HG02678 (cell line): ENCODE measurements at regions not wholly inside any gene's neighbourhood (a gene's known extent, or its start where the extent isn't known, plus 50 kb on each side); places are given as distances from the start of the nearest gene placed in this dataset.
"Not testable (repeated sequence)": the region's sequence is repeated elsewhere in the genome, so short reads cannot be mapped to it uniquely, and the experiment has no call there.

Experiments
- ATAC-seq: cut with Tn5 transposase; IDR thresholded peaks from one replicate; pipeline ENCODE4 v1.9.1; 2021; ENCODE audit warnings: mild to moderate bottlenecking, moderate library complexity; ENCODE audit not compliant: unreplicated experiment

DNA sequence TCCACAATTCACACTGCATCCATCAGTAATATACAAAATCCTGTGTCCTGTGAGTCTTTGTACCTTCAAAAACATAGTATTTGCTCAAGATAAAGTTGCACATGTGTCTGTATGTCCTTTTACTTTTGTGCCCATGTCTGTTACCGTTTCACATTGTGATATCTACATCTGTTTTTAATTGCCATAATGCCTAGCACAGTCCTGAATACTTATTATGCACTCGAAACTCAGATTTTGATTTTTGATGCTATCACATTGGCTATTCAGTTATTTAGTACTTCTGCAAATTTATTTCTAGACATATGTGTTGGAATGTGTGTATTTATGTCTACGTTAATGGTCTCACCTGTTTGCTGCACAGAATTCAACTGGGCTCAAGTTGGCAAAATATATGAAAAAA is 452.8 kb upstream of the ZEB2 start:
- ATAC-seq: no peak

DNA sequence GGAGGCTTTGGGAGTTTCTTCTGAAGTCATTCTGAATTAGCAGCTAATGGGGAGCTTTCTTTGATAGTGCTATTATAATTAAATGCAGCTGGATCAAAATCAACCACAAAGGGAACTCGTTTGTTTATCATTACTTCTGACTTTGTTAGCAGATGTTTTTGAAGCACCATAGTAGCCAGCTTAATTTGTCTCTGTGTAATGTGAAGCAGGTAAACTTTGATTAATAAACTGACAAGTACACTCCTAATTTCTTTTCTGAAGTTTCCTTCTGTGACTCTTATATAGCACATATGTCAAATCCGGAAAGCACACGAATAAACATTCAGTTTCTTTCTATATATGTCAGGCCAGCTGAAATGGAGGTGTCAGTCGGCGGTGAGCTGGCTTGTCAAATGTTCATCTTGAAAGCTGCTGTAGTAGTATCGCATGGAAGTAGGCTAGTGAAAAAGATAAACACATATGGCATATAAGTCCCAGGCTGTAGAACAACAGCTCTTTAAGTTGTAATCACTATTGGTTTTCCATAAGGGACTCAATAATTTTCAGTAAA is 451.9 kb upstream of the ZEB2 start:
- ATAC-seq: no peak

DNA sequence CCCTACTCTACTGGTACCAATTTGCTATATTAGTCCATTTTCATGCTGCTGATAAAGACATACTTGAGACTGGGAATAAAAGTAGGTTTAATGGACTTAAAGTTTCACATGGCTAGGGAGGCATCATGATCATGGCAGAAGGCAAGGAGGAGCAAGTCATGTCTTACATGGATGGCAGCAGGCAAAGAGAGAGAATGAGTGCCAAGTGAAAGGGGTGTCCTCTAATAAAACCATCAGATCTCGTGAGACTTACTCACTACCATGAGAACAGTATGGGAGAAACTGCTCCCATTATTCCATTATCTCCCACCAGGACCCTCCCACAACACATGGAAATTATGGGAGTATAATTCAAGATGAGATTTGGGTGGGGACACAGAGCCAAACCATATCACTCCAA is 450.5 kb upstream of the ZEB2 start:
- not testable (repeated sequence) for ATAC-seq

DNA sequence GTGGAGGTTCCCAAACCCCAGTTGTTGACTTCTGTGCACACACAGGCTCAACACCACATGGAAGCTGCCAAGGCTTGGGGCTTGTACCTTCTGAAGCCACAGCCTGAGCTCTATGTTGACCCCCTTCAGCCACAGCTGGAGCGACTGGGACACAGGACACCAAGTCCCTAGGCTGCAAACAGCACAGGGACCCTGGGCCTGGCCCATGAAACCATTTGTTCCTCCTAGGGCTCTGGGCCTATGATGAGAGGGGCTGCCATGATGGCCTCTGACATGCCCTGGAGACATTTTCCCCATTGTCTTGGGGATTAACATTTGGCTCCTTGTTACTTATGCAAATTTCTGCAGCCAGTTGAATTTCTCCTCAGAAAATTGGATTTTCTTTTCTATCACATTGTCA is 449.6 kb upstream of the ZEB2 start:
- ATAC-seq: not testable (repeated sequence)

DNA sequence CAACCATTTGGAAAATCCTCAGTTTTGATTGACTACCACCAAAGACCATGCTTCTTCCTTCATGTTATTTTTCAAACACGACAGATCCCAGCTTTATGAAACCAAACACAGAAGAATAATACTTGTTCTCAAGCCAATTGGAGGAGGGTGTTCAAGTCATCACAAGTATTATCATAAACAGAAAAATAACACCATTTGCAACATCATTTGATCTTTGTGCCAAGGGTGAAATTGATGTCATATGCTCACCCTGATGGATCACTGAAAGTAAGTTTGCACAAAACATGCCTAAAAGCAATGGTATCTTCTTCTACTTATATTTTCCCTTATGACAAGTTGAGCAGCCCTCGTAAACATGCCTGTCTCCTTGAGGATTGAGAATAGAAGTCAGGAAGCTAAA is 448.0 kb upstream of the ZEB2 start:
- no peak for ATAC-seq

DNA sequence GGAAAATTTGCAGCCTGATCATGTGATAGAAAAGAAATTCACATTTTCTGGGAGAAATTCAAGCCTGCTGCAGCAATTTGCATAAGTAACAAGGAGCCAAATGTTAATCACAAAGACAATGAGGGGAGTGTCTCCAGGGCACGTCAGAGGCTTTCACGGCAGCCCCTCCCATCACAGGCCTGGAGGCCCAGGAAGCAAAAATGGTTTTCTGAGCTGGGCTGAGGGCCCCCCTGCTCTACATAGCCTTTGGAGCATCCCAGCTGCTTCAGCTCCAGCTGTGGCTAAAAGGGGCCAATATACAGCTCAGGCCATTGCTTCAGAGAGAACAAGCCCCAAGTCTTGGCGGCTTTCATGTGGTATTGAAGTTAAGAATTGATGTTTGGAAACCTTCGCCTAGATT is 445.3 kb upstream of the ZEB2 start:
- ATAC-seq: no peak

DNA sequence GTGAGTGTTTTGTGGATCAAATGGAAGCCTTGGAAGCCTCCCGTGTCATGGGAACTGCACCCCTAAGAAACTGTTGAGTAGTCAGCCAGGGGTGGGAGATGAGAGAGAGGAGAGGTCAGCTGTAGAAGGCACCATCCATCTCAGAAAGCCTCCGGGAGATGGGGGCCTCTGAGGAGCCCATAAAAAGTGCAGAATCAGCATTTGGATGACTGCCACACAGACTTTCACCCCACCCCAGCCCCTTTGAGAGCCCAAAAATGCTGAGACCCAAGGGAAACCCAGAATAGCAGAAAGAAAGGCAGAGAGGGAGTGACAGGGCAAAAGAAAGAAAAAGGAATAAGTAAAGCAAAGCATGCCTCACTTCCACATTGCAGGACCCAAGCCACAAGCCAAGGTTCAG is 443.1 kb upstream of the ZEB2 start:
- no peak for ATAC-seq

DNA sequence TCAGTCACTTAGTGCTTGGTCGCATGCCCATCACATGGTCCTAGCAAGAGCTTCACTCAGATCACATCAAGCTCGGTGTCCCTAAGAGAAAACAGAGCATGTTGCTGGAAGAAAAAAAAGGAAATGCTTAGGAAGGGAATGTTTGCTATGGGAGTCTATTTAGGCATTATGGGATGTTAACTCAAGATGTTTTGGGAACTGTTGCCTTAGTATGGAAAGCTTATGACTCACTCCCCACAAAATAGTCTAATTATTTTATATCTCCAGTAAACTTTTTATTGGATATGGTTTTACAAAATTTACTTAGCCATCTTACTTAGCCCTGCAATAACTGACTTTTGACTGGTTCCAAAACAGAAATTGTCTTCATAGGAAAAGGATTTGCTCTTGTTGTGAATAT is 439.5 kb upstream of the ZEB2 start:
- ATAC-seq: no peak

DNA sequence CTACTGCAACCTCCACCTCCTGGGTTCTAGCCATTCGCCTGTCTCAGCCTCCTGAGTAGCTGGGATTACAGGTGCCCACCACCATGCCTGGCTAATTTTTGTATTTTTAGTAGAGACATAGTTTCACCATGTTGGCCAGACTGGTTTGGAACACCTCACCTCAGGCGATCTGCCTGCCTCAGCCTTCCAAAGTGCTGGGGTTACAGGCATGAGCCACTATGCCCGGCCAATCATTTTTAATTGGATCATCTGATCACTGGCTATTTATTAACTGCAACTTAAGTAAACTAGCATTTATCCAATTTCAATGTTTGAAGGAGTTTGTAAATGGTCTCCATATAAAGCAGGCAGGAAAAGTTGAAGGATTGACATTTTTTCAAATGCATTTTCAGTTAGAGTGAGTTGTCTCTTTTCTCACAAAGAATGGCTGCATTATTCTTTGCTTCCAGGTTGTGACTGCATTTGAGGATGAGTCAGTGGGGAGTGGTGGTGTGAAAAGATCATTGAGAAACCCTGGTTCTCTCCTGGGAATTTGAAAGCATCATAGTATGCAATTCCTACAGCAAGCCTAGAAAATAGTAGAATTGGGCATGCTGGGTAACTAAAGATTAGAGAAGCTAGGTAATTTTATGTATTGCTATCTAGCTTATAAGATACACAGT is 431.1 kb upstream of the ZEB2 start:
- no peak for ATAC-seq

DNA sequence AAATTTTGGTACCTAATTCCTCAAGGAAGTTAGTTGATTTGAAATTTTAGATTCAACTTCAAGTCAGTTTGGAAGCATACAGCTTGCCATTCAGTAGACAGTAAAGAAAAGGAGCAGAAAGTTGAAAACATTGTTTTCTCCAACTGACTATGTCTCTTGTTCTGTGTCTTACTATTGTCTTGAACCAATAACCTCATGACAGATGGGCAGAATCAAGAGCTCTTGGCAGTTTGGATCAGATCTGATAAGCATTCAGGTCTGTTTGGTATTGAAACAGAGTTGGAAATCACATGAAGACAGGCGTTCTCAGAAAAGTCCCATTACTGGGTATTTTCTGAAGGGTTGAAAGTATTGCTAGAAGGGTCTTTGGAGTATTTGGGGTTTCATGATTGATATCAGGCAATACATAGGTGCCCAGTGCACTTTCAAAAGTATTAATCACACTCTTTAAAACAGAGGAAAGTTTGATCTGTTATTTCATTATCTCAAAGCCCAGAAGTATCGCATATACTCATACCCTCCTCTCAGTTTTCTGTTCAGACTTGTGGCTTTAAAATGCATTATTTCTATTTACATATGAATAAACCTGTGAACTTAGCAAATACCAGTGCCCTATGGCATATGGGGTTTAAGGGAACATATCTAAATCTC is 428.4 kb upstream of the ZEB2 start:
- ATAC-seq: no peak

DNA sequence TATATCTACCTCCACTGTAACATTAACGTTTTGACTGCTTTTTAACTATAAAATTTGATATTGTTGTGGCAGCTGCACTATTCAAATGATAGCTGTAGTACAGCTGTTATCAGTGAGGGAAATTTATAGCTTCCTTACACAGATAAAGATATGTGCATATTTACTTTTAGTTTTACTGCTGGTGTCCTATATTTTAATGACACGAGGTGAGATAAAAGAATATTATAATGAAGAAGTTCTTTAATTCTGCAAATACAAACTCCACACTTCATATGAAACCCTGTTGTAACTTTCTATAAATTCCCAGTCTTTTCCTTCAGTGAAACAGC is 427.8 kb upstream of the ZEB2 start:
- ATAC-seq: no peak

DNA sequence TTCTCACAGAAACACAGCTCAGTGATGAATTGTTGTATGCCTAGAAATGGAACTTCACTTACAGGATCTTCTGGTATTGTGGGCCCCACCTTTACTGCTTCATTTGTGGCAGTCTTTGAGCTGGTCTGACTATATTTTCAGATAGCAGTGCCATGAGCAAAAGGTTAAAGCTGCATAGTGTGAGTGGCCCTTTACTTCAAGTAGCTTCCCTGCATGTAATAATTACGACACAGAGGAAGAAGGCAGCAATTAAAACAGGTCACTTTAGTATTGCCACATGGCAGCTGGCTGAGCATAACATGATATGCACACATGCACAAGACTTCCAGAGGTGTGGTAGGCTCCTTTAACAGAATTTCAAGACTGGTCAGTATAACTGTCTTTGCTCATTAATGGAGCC is 426.3 kb upstream of the ZEB2 start:
- ATAC-seq: no peak

DNA sequence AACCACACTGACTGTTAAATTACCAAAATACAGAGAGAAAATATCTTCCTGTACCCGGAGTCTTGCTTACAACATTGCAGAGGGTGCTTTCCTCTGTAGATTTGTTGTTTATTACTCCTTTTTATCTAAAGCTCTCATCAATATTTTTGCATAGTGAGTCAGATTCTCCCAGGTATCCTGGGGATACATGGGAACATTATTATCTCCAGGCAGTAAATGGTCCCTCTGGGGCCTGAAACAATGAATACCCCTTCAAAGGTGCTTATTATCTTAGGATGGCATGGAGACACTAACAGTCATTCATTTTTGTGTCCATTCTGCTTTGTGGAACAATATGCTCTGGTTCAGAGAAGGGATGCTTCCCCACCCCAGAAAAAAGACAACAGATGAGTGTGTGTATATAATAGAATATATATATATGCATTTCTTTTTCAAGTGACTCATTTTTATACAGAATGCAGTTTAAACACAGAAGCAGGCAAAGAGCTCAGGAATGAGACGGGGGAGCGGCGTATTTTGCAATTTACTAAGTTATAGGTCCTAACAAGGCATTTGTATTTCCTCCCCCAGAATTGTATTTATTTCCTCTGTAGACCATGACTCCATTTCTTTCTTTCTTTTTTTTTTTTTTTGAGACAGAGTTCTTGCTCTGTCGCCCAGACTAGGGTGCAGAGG is 424.8 kb upstream of the ZEB2 start:
- ATAC-seq: no peak

DNA sequence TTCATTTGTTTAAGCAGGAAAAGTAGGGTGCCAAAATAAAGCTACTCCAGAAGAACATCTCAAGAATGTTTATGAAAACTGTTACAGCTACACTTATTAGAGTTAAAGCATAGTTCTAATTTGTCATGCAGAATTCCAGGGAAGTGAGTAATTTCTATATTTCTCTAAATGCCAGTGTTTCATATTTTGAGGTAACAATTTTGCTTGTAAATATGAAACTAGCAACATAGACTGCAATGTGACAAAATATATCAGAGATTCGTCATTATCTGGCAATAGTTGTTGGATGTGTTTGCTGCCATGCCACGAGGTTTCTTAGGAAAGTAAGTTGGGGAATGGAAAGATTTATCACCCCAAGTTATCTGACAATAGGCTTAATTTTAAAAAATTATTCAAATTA is 424.1 kb upstream of the ZEB2 start:
- ATAC-seq: no peak

DNA sequence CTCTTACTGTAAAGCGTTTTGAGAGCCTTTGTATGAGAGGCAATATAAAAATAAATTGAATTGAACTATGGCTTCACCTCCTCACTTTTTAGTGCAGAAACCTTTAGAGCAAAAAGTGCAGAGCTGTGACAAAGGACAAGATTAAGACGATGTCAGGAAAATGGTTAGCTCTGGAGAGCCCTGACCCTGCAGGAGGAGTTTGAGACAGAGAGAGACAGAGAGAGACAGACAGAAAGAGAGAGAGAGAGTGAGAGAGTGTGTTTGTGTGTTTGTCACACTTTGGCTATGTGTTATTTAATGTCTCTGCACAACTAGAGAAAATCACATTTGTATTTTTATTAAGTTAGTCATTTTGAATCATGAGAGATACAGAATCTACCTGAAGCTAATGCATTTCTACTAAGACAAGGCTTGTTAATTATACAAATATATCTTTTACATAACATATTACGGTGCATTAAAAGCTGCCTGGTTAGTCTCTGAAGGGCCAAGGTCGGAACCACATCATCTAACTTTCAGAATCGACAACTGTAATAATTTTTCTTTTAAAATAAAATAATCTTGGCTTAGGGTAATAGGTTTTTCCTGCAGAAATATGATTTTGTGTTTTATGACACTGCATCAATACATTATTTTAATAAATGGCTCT is 423.5 kb upstream of the ZEB2 start:
- no peak for ATAC-seq

DNA sequence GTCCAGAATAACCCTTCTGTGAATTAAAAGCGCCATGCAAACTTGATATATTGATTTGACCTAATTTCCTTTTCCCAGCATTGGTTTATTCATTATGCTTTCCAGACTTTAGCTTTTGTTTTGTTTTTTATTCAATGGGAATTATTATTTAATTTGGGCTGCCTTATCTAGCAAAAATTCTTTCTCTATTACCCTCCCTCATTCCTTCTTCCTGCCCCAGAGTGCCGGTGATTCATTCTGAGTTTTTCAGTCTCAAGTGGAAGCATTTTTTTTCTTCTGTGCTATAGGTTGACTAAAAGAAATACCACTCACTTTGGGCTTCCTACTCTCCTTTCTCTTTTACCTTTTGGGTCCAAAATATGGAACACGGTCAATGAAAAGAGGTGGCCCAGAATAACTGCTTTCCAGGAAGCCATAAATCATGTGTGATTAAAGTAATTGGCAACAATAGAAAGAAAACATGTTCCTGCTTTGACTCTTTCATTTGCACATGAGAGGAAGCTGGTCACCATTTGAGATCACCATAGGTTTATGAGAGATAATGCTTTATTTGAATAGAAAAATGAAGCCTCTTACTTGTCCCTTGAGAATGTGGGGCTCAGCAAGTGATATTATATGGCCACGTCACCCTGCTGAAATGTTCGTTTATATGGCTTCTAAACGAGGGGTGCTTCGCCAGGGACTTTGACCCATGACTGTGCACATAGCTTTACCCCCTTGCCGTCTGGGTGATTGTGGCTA is 422.8 kb upstream of the ZEB2 start:
- ATAC-seq: no peak

DNA sequence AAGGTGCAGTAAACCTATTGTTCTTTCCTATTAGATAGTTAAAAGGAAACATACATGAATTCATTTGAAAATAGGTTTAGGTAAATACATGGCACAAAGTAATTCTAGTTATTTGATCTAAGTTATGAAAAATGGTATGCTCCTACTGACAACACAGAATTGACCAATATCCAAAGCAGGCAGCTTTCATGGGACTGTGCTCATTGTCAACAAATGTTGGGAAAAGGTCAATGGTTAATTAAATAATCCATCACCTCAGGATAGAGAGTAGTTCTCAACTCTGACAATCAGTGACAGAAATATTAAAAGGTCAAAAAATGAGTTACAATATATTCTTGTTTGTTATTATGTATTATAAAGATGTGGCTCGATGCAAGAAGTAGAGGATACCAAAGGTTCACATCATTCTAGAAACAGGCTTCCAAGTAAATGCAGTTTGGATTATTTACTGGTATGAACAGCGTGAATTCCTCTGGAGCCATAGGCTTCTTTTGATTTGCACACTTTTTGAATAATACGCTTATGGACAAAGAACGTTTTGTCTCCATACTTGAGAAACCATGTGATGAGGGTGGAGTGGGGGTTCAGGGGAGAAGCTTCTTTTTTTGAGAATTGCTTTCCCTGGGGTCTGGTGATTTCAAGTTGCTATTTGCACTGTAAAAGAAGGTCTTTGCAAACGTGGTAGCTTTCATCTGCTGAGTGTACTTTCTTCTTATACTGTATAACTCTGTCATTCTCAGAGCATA is 422.0 kb upstream of the ZEB2 start:
- ATAC-seq: no peak

DNA sequence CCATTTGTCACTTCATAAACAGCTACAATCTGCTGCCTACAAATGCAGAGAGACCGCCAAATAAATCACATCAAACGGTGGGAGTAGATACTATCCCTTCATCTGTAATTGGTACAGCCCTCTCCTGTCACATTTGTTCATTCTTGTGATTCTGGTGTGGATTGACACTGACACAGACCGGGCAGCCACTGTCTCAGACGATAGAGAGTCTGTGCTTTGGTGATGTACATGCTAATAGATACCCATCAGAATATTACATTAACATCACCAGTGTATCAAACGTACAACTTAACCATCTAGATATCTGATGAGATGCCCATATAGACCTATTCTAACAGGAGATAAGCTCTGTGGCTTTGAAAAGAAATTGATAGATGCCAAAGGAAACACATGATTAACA is 419.7 kb upstream of the ZEB2 start:
- no peak for ATAC-seq

DNA sequence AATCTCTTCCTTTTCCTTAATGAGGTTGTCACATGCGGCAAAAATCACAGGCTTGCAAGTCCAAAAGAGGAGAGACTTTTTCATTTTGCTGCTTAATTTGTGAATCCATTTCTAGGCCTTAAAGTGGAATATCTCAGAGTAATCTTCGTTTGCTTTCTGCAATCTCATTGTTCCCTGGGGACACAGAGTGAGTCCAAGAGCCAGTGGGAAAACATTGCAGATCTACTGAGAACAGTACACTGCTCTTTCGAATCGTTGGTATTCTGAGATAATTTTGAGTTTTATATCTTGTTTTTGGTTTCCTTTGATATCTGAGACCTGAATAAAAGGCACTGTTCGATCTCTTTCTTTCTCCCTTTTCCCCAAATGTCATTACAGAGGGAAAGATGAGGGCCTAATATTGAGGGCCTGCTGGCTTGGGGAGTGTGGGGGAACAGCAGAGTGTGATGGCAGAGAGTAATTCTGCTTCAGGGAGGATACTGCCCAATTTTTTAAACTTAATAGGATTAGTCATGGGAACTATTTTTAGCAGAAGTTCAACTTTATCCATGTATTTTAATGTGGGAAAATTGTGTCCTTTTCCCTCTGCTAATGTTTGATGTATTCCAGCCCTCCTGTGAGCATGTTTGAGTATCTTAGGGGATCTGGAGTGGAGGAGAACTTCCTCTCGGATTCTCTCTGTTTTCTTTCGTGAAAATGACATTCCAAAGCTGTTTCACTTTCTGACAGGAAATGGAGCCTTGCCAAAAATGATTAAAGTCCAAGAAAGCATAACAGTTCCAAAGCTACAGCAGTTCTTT is 418.2 kb upstream of the ZEB2 start:
- ATAC-seq: no peak

DNA sequence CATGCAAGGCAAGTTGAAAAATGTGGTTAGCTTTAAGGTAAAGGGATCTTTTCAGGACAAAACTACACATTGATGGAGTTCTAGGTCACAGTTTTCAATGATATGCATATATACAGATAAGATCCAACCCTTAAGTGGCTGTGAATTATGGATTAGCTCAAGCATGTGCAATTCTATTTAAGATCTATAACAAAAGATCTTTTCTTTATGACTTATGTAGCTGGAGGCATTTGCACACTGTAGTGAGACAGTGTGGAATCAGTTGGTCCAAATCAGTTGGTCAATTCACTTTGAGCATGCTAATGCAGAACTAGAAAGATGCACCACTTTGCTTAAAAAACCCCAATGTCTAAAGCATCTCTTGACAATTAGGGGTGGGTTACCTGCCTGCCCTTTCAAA is 417.1 kb upstream of the ZEB2 start:
- ATAC-seq: no peak
